Neural cell (in vitro differentiated cells): ENCODE measurements at regions not wholly inside any gene's neighbourhood (a gene's known extent, or its start where the extent isn't known, plus 50 kb on each side); places are given as distances from the start of the nearest gene placed in this dataset.

Experiments used
- H2AFZ ChIP-seq: fragments of 200-600, 300-800 bp; sonication (generic), shearing (Covaris generic); 2 replicates; pipeline ENCODE4 v1.6.0; 2014; ENCODE audit warnings: low read depth, mild to moderate bottlenecking, antibody characterized with exemption, low read length, moderate library complexity
- H3F3A ChIP-seq: fragments of 200-600 bp; shearing (Covaris generic); 2 replicates; pipeline ENCODE4 v1.6.1; 2016; ENCODE audit warnings: mild to moderate bottlenecking, moderate library complexity, mixed read lengths, antibody characterized with exemption, low read length; ENCODE audit not compliant: insufficient read depth, poor library complexity, severe bottlenecking
- H3K27ac ChIP-seq: fragments of 200-600, 300-800 bp; sonication (generic), shearing (Covaris generic); 2 replicates; pipeline ENCODE4 v1.5.1; 2014; ENCODE audit warnings: mild to moderate bottlenecking, low read length, moderate library complexity
- H3K27me3 ChIP-seq: fragments of 300-800, 200-600 bp; sonication (generic), shearing (Covaris generic); 2 replicates; pipeline ENCODE4 v1.6.0; 2014; ENCODE audit warnings: mild to moderate bottlenecking, low read depth, low read length, moderate library complexity; ENCODE audit not compliant: insufficient read depth
- H3K36me3 ChIP-seq: fragments of 300-800, 200-600 bp; sonication (generic), shearing (Covaris generic); 2 replicates; pipeline ENCODE4 v1.5.1; 2014; ENCODE audit warnings: mild to moderate bottlenecking, antibody characterized with exemption, low read length, moderate library complexity; ENCODE audit not compliant: insufficient read depth
- H3K4me2 ChIP-seq: fragments of 300-800, 200-600 bp; sonication (generic), shearing (Covaris generic); 2 replicates; pipeline ENCODE4 v1.6.0; 2014; ENCODE audit warnings: mild to moderate bottlenecking, low read length
- H3K4me3 ChIP-seq: fragments of 300-800, 200-600 bp; sonication (generic), shearing (Covaris generic); 2 replicates; pipeline ENCODE4 v1.5.1; 2014; ENCODE audit warnings: mild to moderate bottlenecking, low read length, moderate library complexity
- H3K79me2 ChIP-seq: fragments of 200-600 bp; shearing (Covaris generic); replicated peaks from 2 replicates; pipeline ENCODE4 v1.6.0; 2014; ENCODE audit warnings: mild to moderate bottlenecking, low read length, moderate library complexity; ENCODE audit not compliant: insufficient read depth
- H3K9ac ChIP-seq: fragments of 300-800, 200-600 bp; sonication (generic), shearing (Covaris generic); 2 replicates; pipeline ENCODE4 v1.6.1; 2016; ENCODE audit warnings: mild to moderate bottlenecking, low read length, mixed read lengths
- H3K9me2 ChIP-seq: fragments of 200-600 bp; shearing (Covaris generic); 2 replicates; pipeline ENCODE4 v1.6.1; 2016; ENCODE audit warnings: mild to moderate bottlenecking, low read length, mixed read lengths; ENCODE audit not compliant: insufficient read depth
- H3K9me3 ChIP-seq: fragments of 200-600, 300-800 bp; sonication (generic), shearing (Covaris generic); 2 replicates; pipeline ENCODE4 v1.6.1; 2016; ENCODE audit warnings: mild to moderate bottlenecking, mixed run types, low read length, moderate library complexity, mixed read lengths
- H4K20me1 ChIP-seq: fragments of 200-600 bp; shearing (Covaris generic); 2 replicates; pipeline ENCODE4 v1.6.1; 2016; ENCODE audit warnings: mild to moderate bottlenecking, mixed run types; ENCODE audit not compliant: insufficient read depth
- EP300 ChIP-seq: fragments of 450-650 bp; conservative IDR thresholded peaks from 2 replicates; pipeline ENCODE4 v1.6.1; 2014; ENCODE audit warnings: antibody characterized with exemption, mild to moderate bottlenecking, moderate library complexity; ENCODE audit not compliant: poor library complexity, severe bottlenecking
- EZH2 ChIP-seq: fragments of 200-600, 300-800 bp; shearing (Covaris generic), sonication (generic); IDR thresholded peaks from 2 replicates; pipeline ENCODE4 v1.6.1; 2014; ENCODE audit warnings: antibody characterized with exemption, low read length, borderline replicate concordance, mild to moderate bottlenecking; ENCODE audit not compliant: insufficient read depth, poor library complexity, severe bottlenecking
- MXI1 ChIP-seq: fragments of 450-650 bp; conservative IDR thresholded peaks from 2 replicates; pipeline ENCODE4 v1.6.1; 2014; ENCODE audit warnings: antibody characterized with exemption, mild to moderate bottlenecking; ENCODE audit not compliant: poor library complexity, severe bottlenecking
- POLR2AphosphoS5 ChIP-seq: IDR thresholded peaks from 2 replicates; pipeline ENCODE4 v1.6.1; 2012
- RAD21 ChIP-seq: fragments of 450-650 bp; conservative IDR thresholded peaks from 2 replicates; pipeline ENCODE4 v1.6.1; 2014; ENCODE audit warnings: antibody characterized with exemption, mild to moderate bottlenecking, moderate library complexity
- SMC3 ChIP-seq: fragments of 450-650 bp; conservative IDR thresholded peaks from 2 replicates; pipeline ENCODE4 v1.6.1; 2014; ENCODE audit warnings: antibody characterized with exemption, mild to moderate bottlenecking, moderate library complexity; ENCODE audit not compliant: poor library complexity
- TAF1 ChIP-seq: IDR thresholded peaks from 2 replicates; pipeline ENCODE4 v1.6.1; 2012; ENCODE audit warnings: low read depth
- TF ChIP-seq, protein P1 (sequence below): fragments of 450-650 bp; IDR thresholded peaks from 2 replicates; pipeline ENCODE4 v1.5.1; 2014; ENCODE audit warnings: antibody characterized with exemption, mild to moderate bottlenecking, moderate library complexity; ENCODE audit not compliant: poor library complexity, severe bottlenecking
- TF ChIP-seq, protein P2 (sequence below): IDR thresholded peaks from 2 replicates; pipeline ENCODE4 v1.6.1; 2012; ENCODE audit warnings: borderline replicate concordance

DNA sequence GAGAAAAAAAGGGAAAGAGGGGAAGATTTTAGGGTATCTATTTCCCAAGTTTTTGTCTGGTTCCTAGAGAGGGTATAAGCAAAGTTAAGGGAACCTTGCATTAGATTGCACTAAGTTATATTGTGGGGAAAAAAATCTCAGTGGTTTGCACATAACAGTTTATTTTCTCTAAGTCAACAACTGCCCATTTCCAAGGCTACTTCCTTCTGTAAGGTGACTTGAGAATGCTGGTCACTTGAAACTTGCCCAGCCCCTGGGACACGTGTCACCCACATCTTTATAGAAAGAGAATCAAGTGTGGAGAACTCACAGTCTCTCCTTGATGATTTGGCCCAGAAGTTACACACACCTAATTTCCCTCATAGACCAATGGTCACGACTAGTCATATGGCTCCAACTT, 488.6 kb upstream of the PODXL start:
- no peaks in the 10 kb centered on the region for H3K36me3 ChIP-seq

DNA sequence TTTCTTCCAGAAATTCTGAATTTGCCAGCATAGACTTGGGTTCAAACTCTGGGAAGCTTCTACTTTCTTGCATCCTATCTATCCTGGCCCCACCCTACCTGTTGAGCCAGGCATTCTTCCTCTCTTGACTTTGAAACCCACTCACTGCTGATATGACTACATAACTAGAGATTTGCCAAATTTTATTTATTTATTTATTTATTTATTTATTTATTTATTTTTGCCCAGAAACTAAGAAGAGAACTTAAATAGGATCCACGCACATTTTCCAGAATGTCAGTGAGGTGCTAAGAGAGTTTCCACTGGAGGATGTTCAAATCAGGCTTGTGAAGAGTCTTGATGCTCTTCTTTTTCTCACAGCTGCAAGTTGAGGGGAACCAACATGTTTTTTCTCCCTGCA, 487.8 kb upstream of the PODXL start:
- H4K20me1 ChIP-seq, result no peaks in the 10 kb centered on the region
- H3F3A ChIP-seq, result no peaks in the 10 kb centered on the region
- H3K79me2 ChIP-seq, result no peaks in the 10 kb centered on the region
- no peak overlapping the region for H3K4me2 ChIP-seq
- TF ChIP-seq RAD21 (no peak), SMC3 (no peak), EP300 (no peak), TAF1 (no peak), EZH2 (no peak), MXI1 (no peak)
- TF ChIP-seq, protein P1, sequence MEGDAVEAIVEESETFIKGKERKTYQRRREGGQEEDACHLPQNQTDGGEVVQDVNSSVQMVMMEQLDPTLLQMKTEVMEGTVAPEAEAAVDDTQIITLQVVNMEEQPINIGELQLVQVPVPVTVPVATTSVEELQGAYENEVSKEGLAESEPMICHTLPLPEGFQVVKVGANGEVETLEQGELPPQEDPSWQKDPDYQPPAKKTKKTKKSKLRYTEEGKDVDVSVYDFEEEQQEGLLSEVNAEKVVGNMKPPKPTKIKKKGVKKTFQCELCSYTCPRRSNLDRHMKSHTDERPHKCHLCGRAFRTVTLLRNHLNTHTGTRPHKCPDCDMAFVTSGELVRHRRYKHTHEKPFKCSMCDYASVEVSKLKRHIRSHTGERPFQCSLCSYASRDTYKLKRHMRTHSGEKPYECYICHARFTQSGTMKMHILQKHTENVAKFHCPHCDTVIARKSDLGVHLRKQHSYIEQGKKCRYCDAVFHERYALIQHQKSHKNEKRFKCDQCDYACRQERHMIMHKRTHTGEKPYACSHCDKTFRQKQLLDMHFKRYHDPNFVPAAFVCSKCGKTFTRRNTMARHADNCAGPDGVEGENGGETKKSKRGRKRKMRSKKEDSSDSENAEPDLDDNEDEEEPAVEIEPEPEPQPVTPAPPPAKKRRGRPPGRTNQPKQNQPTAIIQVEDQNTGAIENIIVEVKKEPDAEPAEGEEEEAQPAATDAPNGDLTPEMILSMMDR, result no peak
- TF ChIP-seq, protein P2, sequence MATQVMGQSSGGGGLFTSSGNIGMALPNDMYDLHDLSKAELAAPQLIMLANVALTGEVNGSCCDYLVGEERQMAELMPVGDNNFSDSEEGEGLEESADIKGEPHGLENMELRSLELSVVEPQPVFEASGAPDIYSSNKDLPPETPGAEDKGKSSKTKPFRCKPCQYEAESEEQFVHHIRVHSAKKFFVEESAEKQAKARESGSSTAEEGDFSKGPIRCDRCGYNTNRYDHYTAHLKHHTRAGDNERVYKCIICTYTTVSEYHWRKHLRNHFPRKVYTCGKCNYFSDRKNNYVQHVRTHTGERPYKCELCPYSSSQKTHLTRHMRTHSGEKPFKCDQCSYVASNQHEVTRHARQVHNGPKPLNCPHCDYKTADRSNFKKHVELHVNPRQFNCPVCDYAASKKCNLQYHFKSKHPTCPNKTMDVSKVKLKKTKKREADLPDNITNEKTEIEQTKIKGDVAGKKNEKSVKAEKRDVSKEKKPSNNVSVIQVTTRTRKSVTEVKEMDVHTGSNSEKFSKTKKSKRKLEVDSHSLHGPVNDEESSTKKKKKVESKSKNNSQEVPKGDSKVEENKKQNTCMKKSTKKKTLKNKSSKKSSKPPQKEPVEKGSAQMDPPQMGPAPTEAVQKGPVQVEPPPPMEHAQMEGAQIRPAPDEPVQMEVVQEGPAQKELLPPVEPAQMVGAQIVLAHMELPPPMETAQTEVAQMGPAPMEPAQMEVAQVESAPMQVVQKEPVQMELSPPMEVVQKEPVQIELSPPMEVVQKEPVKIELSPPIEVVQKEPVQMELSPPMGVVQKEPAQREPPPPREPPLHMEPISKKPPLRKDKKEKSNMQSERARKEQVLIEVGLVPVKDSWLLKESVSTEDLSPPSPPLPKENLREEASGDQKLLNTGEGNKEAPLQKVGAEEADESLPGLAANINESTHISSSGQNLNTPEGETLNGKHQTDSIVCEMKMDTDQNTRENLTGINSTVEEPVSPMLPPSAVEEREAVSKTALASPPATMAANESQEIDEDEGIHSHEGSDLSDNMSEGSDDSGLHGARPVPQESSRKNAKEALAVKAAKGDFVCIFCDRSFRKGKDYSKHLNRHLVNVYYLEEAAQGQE, result no peak
- H3K9me2 ChIP-seq, result no peaks in the 10 kb centered on the region
- H3K9me3 ChIP-seq, result no peaks in the 10 kb centered on the region
- H3K27me3 ChIP-seq, result no peaks in the 10 kb centered on the region
- no peaks in the 10 kb centered on the region for H3K36me3 ChIP-seq
- H3K27ac ChIP-seq, result no peak overlapping the region
- no peak overlapping the region for H2AFZ ChIP-seq
- H3K9ac ChIP-seq, result no peak overlapping the region
- H3K4me3 ChIP-seq, result no peak overlapping the region

More for the DNA sequence above, 488.6 kb upstream of the PODXL start:
- Histone ChIP-seq H3K9ac (no peak overlapping the region), H3K4me2 (no peak overlapping the region), H3K9me2 (no peaks in the 10 kb centered on the region), H3F3A (no peaks in the 10 kb centered on the region), H3K27ac (no peak overlapping the region), H3K79me2 (no peaks in the 10 kb centered on the region), H3K27me3 (no peaks in the 10 kb centered on the region), H4K20me1 (no peaks in the 10 kb centered on the region), H3K9me3 (no peaks in the 10 kb centered on the region), H2AFZ (no peak overlapping the region), H3K4me3 (no peak overlapping the region)
- TF ChIP-seq POLR2AphosphoS5 (no peak), EZH2 (no peak), SMC3 (no peak), EP300 (no peak), MXI1 (no peak), RAD21 (no peak), TAF1 (no peak)
- TF ChIP-seq, protein P1, result no peak
- TF ChIP-seq, protein P2, result no peak
